ENCODE measurements at regions not wholly inside any gene's neighbourhood (a gene's known extent, or its start where the extent isn't known, plus 50 kb on each side); places are given as distances from the start of the nearest gene placed in this dataset.

- H3K9me3 ChIP-seq: peaks cover 0 to 3% (median 0%) of the 10 kb centered on the region in 4 donors
- no peaks in the 10 kb centered on the region for H3K27me3 ChIP-seq
- no peak for DNase-seq (ENCODE audit: low spot score in 2 of 2)
- H3K36me3 ChIP-seq: no peaks in the 10 kb centered on the region
- WGBS, 2 donors: 19 to 24% methylated on average over 7 of the region's 7 CpGs
- no peak overlapping the region for H3K4me3 ChIP-seq
- TF ChIP-seq POLR2A (IDR thresholded peaks at IDR 0.05): no peak
- TF ChIP-seq EP300 (IDR thresholded peaks at IDR 0.05): no peak
- no peak for TF ChIP-seq CTCF (IDR thresholded peaks at IDR 0.05)
- H3K27ac ChIP-seq: no peak overlapping the region
- no peaks in the 10 kb centered on the region for H3K4me1 ChIP-seq
Measured at GRCh38 chr6:8277769-8278168, 157.6 kb downstream of the SLC35B3 start.

- WGBS, 2 donors: 82 to 84% methylated on average over 7 of the region's 7 CpGs
- no peaks in the 10 kb centered on the region for H3K4me1 ChIP-seq
- no peaks in the 10 kb centered on the region for H3K36me3 ChIP-seq
- no peak overlapping the region for H3K4me3 ChIP-seq
- H3K9me3 ChIP-seq: no peaks in the 10 kb centered on the region
- H3K27ac ChIP-seq: no peak overlapping the region
- H3K27me3 ChIP-seq: no peaks in the 10 kb centered on the region
- DNase-seq (ENCODE audit: low spot score in 2 of 2): no peak
- TF ChIP-seq EP300 (IDR thresholded peaks at IDR 0.05): no peak
- TF ChIP-seq CTCF (IDR thresholded peaks at IDR 0.05): no peak
- no peak for TF ChIP-seq POLR2A (IDR thresholded peaks at IDR 0.05)
Measured at GRCh38 chr6:8276148-8276547, 159.2 kb downstream of the SLC35B3 start.

GRCh38 chr6:8275667-8276066, 159.7 kb downstream of the SLC35B3 start:
- DNase-seq (ENCODE audit: low spot score in 2 of 2): no peak
- H3K4me1 ChIP-seq: no peaks in the 10 kb centered on the region
- H3K9me3 ChIP-seq: no peaks in the 10 kb centered on the region
- no peak overlapping the region for H3K4me3 ChIP-seq
- H3K36me3 ChIP-seq: no peaks in the 10 kb centered on the region
- no peak overlapping the region for H3K27ac ChIP-seq
- TF ChIP-seq POLR2A (IDR thresholded peaks at IDR 0.05) (no peak), CTCF (IDR thresholded peaks at IDR 0.05) (no peak), EP300 (IDR thresholded peaks at IDR 0.05) (no peak)
- H3K27me3 ChIP-seq: no peaks in the 10 kb centered on the region

- WGBS, 2 donors: 56 to 60% methylated on average over 3 of the region's 3 CpGs
- Histone ChIP-seq H3K9me3 (peaks cover 0 to under 1% (median 0%) of the 10 kb centered on the region in 4 donors), H3K4me3 (no peak overlapping the region), H3K27me3 (no peaks in the 10 kb centered on the region), H3K4me1 (no peaks in the 10 kb centered on the region), H3K27ac (no peak overlapping the region), H3K36me3 (no peaks in the 10 kb centered on the region)
- TF ChIP-seq EP300 (IDR thresholded peaks at IDR 0.05) (no peak), POLR2A (IDR thresholded peaks at IDR 0.05) (no peak), CTCF (IDR thresholded peaks at IDR 0.05) (no peak)
- no peak for DNase-seq (ENCODE audit: low spot score in 2 of 2)
Measured at GRCh38 chr6:8274226-8274625, 161.1 kb downstream of the SLC35B3 start.

GRCh38 chr6:8269872-8270454, 165.4 kb downstream of the SLC35B3 start:
- H3K36me3 ChIP-seq: no peaks in the 10 kb centered on the region
- no peak for DNase-seq (ENCODE audit: low spot score in 2 of 2)
- H3K9me3 ChIP-seq: peaks cover 0 to 4% (median 0%) of the 10 kb centered on the region in 4 donors
- 2 to 10% methylated on average over 2 of the region's 2 CpGs for WGBS, 2 donors
- no peak overlapping the region for H3K27ac ChIP-seq
- no peak overlapping the region for H3K4me3 ChIP-seq
- TF ChIP-seq CTCF (IDR thresholded peaks at IDR 0.05) (no peak), EP300 (IDR thresholded peaks at IDR 0.05) (no peak), POLR2A (IDR thresholded peaks at IDR 0.05) (no peak)
- no peaks in the 10 kb centered on the region for H3K4me1 ChIP-seq
- no peaks in the 10 kb centered on the region for H3K27me3 ChIP-seq
